GM12872 (cell line): ENCODE measurements at regions not wholly inside any gene's neighbourhood (a gene's known extent, or its start where the extent isn't known, plus 50 kb on each side); places are given as distances from the start of the nearest gene placed in this dataset.

Experiments used
- TF ChIP-seq, protein P1 (sequence below): IDR thresholded peaks from 3 replicates; pipeline ENCODE4 v1.5.1; 2011; ENCODE audit warnings: low read depth, mild to moderate bottlenecking, low read length, moderate library complexity; ENCODE audit not compliant: insufficient read depth

DNA sequence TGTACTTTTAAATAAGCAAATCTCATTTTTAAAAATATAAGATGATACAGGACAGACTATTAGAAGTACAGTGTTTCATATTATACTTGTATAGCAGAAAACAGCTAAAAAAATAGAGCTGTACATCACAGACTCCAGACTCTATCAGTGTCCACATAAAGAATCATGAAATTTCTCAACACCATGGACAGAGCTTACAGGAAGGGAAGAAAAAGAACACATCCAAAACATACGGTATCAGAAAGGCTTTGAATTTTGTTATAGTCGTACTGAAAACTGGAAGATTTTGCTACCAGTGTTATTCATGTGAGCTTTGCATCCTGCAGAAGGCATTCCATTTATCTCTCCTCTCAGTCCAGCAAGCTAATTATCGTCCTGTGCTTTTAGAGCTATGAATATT, 183.2 kb upstream of the PTPRZ1 start:
- TF ChIP-seq, protein P1, sequence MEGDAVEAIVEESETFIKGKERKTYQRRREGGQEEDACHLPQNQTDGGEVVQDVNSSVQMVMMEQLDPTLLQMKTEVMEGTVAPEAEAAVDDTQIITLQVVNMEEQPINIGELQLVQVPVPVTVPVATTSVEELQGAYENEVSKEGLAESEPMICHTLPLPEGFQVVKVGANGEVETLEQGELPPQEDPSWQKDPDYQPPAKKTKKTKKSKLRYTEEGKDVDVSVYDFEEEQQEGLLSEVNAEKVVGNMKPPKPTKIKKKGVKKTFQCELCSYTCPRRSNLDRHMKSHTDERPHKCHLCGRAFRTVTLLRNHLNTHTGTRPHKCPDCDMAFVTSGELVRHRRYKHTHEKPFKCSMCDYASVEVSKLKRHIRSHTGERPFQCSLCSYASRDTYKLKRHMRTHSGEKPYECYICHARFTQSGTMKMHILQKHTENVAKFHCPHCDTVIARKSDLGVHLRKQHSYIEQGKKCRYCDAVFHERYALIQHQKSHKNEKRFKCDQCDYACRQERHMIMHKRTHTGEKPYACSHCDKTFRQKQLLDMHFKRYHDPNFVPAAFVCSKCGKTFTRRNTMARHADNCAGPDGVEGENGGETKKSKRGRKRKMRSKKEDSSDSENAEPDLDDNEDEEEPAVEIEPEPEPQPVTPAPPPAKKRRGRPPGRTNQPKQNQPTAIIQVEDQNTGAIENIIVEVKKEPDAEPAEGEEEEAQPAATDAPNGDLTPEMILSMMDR: no peak

DNA sequence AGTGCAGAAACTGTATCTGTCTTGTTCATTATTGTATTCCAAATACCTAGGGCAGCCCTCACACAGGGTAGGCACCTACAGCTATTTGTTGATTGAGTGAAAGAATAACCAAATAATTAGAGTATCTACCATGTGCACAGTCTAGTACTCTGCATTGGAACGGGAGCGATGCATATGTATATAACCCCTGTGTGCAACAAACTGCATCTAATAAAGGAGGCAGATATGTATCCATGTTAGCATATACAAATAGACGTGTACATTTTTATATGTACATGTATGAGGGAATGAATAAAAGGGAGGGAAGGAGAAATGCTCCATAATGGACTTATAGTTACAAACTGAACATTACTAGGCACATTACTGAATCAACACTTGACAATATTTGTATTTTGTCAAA, 191.3 kb upstream of the PTPRZ1 start:
- TF ChIP-seq, protein P1: no peak

DNA sequence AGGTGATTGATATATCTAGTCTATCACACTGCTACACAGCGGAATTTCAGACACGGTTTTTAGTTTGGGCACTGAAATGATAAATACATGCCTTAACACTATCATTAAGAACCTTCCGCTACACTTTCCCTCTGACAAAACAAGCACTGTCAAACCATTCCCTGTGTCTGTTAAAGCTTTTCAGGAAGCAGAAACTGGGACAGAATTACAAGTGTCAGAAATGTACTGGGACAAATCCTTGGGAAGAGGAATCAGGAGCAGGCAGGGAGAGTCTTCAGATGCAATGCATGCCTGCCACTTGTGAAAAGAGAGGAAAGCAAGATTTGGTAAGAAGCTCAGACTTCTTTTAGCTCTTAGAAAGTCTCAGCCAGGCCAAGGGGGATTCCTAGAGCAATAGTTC, 196.8 kb upstream of the PTPRZ1 start:
- TF ChIP-seq, protein P1: no peak

DNA sequence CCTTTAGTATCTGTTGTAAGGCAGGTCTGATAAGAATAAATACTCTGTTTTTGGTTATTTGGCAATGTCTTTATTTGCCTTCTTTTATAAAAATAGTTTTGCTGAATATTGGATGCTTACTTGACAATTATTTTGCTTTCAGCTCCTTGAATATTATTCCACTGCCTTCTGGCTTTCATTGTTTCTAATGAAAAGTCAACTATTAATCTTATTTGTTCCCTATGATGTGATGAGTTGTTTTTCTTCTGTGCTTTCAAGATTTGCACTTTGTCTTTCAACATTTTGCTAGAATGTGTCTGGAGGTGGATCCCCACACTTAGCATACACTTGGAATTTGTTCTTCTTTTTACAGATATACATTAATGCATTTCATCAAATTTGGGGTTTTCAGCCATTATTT, 203.8 kb upstream of the PTPRZ1 start:
- TF ChIP-seq, protein P1: no peak

DNA sequence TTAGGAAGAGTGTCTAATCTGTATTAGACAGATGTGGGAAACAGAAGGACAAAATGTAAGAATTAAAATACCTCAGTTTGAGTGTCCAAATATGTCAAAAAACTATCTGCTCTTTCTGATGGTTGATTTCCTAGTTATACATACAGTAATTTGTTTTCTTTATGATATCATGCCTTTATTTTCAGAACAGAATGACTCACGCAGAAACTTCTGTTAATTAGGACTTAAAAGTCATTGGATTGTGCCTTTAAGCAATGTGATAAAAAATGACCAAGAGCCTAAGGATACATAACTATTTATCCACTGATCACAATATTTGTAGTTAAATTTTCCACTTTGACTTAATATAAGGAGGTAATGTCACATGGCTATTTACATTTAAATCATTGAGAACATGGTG, 206.7 kb upstream of the PTPRZ1 start:
- TF ChIP-seq, protein P1: no peak

DNA sequence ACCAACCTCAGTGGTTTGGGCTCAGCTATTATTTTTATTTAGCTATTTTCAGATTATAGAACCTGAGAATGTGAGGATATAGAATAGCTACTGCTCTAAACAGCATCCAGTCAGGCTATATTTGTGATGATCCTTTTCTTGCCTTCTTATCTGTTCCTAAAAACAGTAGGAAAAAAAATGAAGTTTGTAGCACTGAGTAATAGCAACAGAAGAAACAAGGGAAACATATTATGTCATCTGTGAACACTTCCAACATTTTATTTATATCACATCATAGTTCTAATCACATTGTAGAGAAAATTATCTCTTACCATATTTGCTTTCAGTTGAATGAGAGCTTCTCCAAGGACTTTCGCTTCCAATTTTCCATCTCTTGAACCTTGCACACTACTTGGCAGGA, 229.6 kb upstream of the PTPRZ1 start:
- TF ChIP-seq, protein P1: no peak

DNA sequence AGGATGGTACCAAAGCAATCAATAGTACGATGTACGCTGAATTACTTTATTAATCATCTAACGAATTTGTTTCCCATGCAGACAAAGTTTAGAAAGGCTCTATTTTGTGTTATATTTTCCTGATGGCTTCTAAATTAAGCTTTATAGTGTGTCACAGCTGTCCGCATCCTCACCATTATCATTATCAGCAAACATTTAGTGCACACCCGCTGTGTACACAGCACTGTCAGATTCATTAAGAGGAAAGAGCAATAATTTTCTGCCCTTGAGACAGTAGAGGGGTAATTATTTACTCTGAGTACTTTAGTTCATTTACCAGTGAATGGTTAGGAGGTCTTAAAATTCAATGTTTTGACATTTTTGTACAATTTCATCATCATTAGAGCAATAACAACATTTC, 233.3 kb upstream of the PTPRZ1 start:
- TF ChIP-seq, protein P1: no peak

DNA sequence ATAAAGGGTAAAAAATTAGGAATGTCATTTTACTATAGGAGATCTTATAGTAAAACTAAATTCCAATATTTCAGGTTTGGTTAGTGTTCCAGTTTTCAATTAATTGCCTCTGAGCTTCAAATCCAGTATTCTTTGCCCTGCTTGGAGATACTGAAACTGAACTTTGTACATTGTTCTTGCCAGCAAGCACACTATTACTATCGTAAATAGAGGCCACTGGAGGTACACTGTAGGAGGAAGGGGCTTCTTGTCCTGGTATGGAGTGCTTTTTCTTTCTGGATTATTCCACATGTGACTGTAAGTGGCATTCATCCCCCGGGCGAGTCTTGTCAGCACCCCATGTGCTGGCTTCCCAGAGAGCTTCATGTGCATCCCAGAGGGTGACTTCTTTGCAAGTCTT, 234.7 kb upstream of the PTPRZ1 start:
- TF ChIP-seq, protein P1: no peak
